ENCODE measurements at regions not wholly inside any gene's neighbourhood (a gene's known extent, or its start where the extent isn't known, plus 50 kb on each side); places are given as distances from the start of the nearest gene placed in this dataset.

- intact Hi-C loops (cut with DNase I), result no loop called here
- DNase-seq (no peak), ATAC-seq (peak in 6 of 8 donors; percentile 17 to 54 (median 31))
- no peaks in the 10 kb centered on the region for H3K36me3 ChIP-seq
- WGBS, 2 donors, result 35 to 47% methylated on average over 6 of the region's 6 CpGs
- peaks cover 0 to 4% (median 0%) of the 10 kb centered on the region in 9 donors for H3K4me1 ChIP-seq
- no peak overlapping the region for H3K4me3 ChIP-seq
- no peaks in the 10 kb centered on the region for H3K9me3 ChIP-seq
- no peak overlapping the region for H3K27ac ChIP-seq
- no peak for TF ChIP-seq CTCF (IDR thresholded peaks at IDR 0.05)
- peaks cover 0 to 32% (median 17%) of the 10 kb centered on the region in 7 donors for H3K27me3 ChIP-seq
Observed at GRCh38 chr1:47679301-47679791, 241.5 kb downstream of the FOXD2 start.

- intact Hi-C loops (cut with DNase I), result no loop called here
- Histone ChIP-seq H3K9me3 (no peaks in the 10 kb centered on the region), H3K27me3 (peaks cover 0 to 32% (median 17%) of the 10 kb centered on the region in 7 donors), H3K4me1 (peaks cover 0 to 4% (median 0%) of the 10 kb centered on the region in 9 donors), H3K27ac (no peak overlapping the region), H3K4me3 (no peak overlapping the region), H3K36me3 (no peaks in the 10 kb centered on the region)
- WGBS, 2 donors, result 84 to 88% methylated on average over 7 of the region's 7 CpGs
- ATAC-seq, result peak in 1 of 8 donors; percentile 14
- DNase-seq, result no peak
- TF ChIP-seq CTCF (IDR thresholded peaks at IDR 0.05), result no peak
Observed at GRCh38 chr1:47679826-47680225, 242.0 kb downstream of the FOXD2 start.

- no peaks in the 10 kb centered on the region for H3K36me3 ChIP-seq
- H3K4me3 ChIP-seq, result no peak overlapping the region
- H3K9me3 ChIP-seq, result no peaks in the 10 kb centered on the region
- no peak overlapping the region for H3K27ac ChIP-seq
- no peak for TF ChIP-seq CTCF (IDR thresholded peaks at IDR 0.05)
- intact Hi-C loops (cut with DNase I), result no loop called here
- peaks cover 0 to 4% (median 0%) of the 10 kb centered on the region in 9 donors for H3K4me1 ChIP-seq
- ATAC-seq, result no peak
- 84 to 87% methylated on average over 10 of the region's 10 CpGs for WGBS, 2 donors
- no peak for DNase-seq
- peaks cover 0 to 32% (median 17%) of the 10 kb centered on the region in 7 donors for H3K27me3 ChIP-seq
Observed at GRCh38 chr1:47680815-47681475, 243.1 kb downstream of the FOXD2 start.

- Histone ChIP-seq H3K4me3 (no peak overlapping the region), H3K27me3 (peaks cover 0 to 36% (median 20%) of the 10 kb centered on the region in 7 donors), H3K36me3 (no peaks in the 10 kb centered on the region), H3K27ac (no peak overlapping the region), H3K9me3 (no peaks in the 10 kb centered on the region), H3K4me1 (peaks cover 0 to 4% (median 0%) of the 10 kb centered on the region in 9 donors)
- WGBS, 2 donors, result 89 to 94% methylated on average over 4 of the region's 4 CpGs
- intact Hi-C loops (cut with DNase I), result no loop called here
- ATAC-seq (no peak), DNase-seq (no peak)
- TF ChIP-seq CTCF (IDR thresholded peaks at IDR 0.05), result no peak
Observed at GRCh38 chr1:47681735-47682134, 243.9 kb downstream of the FOXD2 start.

All from heart right ventricle (tissue), 16 donors.